ENCODE measurements at regions not wholly inside any gene's neighbourhood (a gene's known extent, or its start where the extent isn't known, plus 50 kb on each side); places are given as distances from the start of the nearest gene placed in this dataset.

DNA sequence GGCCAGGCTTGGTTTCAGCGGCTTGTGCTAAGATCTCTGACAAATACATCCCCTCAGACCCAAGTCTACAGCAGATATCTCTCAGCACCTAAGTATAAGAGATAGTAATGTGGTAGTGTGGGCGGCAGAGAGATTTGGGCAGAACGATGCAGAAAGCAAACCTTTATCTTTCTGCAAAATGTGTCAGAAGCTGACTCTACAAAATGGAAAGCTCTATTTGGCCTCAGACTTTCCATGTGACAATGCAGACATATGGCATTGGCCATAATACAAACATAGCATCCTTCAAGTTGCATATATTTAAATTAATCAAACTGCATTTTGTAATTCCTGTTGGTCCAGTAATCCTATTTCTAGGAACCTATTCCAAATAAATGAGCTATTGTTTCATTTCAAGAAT is 102.5 kb upstream of the RAI14 start:
- TF ChIP-seq, protein P1, sequence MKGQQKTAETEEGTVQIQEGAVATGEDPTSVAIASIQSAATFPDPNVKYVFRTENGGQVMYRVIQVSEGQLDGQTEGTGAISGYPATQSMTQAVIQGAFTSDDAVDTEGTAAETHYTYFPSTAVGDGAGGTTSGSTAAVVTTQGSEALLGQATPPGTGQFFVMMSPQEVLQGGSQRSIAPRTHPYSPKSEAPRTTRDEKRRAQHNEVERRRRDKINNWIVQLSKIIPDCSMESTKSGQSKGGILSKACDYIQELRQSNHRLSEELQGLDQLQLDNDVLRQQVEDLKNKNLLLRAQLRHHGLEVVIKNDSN (IDR thresholded peaks at IDR 0.05), result no peak
- TF ChIP-seq YY1 (IDR thresholded peaks at IDR 0.05; ENCODE audit: low read depth) (no peak), ZBTB7A (IDR thresholded peaks at IDR 0.05; ENCODE audit: low read depth) (no peak)
- TF ChIP-seq, protein P2, sequence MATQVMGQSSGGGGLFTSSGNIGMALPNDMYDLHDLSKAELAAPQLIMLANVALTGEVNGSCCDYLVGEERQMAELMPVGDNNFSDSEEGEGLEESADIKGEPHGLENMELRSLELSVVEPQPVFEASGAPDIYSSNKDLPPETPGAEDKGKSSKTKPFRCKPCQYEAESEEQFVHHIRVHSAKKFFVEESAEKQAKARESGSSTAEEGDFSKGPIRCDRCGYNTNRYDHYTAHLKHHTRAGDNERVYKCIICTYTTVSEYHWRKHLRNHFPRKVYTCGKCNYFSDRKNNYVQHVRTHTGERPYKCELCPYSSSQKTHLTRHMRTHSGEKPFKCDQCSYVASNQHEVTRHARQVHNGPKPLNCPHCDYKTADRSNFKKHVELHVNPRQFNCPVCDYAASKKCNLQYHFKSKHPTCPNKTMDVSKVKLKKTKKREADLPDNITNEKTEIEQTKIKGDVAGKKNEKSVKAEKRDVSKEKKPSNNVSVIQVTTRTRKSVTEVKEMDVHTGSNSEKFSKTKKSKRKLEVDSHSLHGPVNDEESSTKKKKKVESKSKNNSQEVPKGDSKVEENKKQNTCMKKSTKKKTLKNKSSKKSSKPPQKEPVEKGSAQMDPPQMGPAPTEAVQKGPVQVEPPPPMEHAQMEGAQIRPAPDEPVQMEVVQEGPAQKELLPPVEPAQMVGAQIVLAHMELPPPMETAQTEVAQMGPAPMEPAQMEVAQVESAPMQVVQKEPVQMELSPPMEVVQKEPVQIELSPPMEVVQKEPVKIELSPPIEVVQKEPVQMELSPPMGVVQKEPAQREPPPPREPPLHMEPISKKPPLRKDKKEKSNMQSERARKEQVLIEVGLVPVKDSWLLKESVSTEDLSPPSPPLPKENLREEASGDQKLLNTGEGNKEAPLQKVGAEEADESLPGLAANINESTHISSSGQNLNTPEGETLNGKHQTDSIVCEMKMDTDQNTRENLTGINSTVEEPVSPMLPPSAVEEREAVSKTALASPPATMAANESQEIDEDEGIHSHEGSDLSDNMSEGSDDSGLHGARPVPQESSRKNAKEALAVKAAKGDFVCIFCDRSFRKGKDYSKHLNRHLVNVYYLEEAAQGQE (IDR thresholded peaks at IDR 0.05; ENCODE audit: low read depth), result no peak

DNA sequence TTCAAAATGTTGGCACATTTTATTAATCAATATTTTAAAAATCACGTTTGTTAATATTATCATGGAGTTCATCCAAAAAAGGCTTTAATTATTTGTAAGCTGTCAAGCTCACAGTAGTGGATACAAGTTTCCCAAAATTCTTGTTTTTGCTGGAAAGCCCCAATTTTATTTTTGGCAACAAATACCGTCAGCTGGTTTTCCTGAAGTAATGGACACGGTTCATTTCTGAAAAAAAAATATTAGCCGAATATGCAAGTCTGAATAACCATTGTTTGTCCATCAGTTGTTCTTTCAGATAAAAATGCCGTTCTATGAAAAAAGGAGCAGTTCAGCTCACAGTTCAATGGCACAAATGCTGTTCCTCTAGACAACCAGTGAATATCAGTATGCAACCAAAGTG is 101.5 kb upstream of the RAI14 start:
- TF ChIP-seq FOXM1 (IDR thresholded peaks at IDR 0.05; ENCODE audit: borderline replicate concordance, low read depth) (no peak), CEBPB (IDR thresholded peaks at IDR 0.05) (no peak), TCF12 (IDR thresholded peaks at IDR 0.05; ENCODE audit: low read depth) (no peak), CREB1 (IDR thresholded peaks at IDR 0.05; ENCODE audit: low read depth) (no peak), ZBTB7A (IDR thresholded peaks at IDR 0.05; ENCODE audit: low read depth) (no peak), EP300 (IDR thresholded peaks at IDR 0.05; ENCODE audit: borderline replicate concordance) (no peak), NFIC (IDR thresholded peaks at IDR 0.05) (no peak), TEAD4 (IDR thresholded peaks at IDR 0.05) (no peak)

DNA sequence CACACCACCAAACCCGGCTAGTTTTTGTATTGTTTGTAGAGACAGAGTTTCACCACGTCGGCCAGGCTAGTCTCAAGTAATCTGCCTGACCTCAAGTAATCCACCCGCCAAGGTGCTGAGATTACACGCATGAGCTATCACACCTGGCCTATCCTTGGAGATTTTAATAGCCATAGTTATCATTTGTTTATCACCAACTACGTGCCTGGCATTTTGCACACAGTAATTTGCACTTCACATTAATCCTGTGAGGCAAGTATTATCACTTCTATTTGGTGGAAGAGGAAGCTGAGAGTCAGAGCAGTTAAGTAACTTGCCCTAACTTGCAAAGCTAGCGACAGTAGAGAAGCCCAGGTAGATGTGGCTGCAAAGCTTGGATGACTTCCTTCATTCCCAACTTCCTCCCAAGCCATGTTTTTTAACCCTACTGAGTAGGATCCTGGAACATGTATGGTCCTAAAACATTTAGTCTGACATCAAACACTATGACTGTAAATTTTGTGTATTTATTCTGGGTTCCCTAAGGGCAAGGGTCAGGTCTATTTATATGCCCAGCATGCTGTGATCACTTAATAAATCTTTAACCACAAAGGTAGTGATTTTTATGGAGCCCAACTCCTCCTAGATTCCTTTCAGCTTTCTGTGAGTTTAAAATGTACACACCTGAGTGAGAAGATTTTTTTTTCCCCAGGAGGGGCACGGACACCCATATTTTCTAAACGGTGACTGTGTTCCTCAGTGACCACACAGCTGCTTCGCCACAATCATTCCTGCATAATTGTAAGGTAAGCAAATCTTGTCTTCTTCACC is 100.2 kb upstream of the RAI14 start:
- TF ChIP-seq TEAD4 (IDR thresholded peaks at IDR 0.05) (no peak), YY1 (IDR thresholded peaks at IDR 0.05; ENCODE audit: low read depth) (no peak), RAD21 (IDR thresholded peaks at IDR 0.05; ENCODE audit: low read depth) (no peak), CEBPB (IDR thresholded peaks at IDR 0.05) (no peak), FOXM1 (IDR thresholded peaks at IDR 0.05; ENCODE audit: borderline replicate concordance, low read depth) (no peak), TAF1 (IDR thresholded peaks at IDR 0.05; ENCODE audit: low read depth) (no peak)
- TF ChIP-seq, protein P1 (IDR thresholded peaks at IDR 0.05), result no peak

DNA sequence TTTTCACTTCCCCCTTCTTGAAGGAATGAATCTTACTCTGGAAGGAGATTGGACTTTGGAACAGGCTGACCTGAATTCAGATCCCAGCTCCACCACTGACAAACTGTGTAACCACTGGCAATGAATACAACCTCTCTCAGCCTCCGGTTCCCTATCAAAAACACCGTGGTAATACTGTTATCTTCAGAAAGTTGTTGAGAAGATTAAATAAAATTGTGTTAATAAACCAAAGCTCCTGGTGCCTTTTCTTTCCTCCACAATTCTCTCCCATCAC is 99.7 kb upstream of the RAI14 start:
- TF ChIP-seq, protein P3, sequence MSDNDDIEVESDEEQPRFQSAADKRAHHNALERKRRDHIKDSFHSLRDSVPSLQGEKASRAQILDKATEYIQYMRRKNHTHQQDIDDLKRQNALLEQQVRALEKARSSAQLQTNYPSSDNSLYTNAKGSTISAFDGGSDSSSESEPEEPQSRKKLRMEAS (IDR thresholded peaks at IDR 0.05), result no peak
- TF ChIP-seq TAF1 (IDR thresholded peaks at IDR 0.05; ENCODE audit: low read depth), result no peak
- TF ChIP-seq NFIC (IDR thresholded peaks at IDR 0.05), result no peak
- TF ChIP-seq RAD21 (IDR thresholded peaks at IDR 0.05; ENCODE audit: low read depth), result no peak
- no peak for TF ChIP-seq FOXM1 (IDR thresholded peaks at IDR 0.05; ENCODE audit: borderline replicate concordance, low read depth)
- no peak for TF ChIP-seq TEAD4 (IDR thresholded peaks at IDR 0.05)
- no peak for TF ChIP-seq ZBTB7A (IDR thresholded peaks at IDR 0.05; ENCODE audit: low read depth)
- TF ChIP-seq CEBPB (IDR thresholded peaks at IDR 0.05), result no peak
- TF ChIP-seq, protein P2 (IDR thresholded peaks at IDR 0.05; ENCODE audit: low read depth), result no peak

DNA sequence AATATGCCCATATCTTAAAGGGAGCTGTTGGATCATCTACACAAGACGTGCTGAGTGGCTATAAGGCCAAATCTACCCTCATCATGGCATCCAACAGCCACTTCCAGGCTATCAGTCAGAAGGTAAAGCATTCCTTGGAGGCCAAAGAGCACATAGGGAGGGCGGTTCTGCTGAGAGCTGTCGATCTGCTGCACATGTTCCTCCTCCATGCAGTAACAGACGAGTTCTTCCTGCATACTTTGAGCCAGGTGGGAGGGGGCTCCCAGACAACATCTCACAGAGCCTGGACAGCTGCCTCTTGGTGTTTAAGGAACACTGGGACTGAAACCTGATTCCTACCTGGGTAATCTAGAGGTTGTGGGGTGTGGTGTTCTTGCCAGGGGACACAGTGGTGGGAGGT is 93.3 kb upstream of the RAI14 start:
- TF ChIP-seq YY1 (IDR thresholded peaks at IDR 0.05; ENCODE audit: low read depth), result no peak
- no peak for TF ChIP-seq NFIC (IDR thresholded peaks at IDR 0.05)
- TF ChIP-seq RAD21 (IDR thresholded peaks at IDR 0.05; ENCODE audit: low read depth), result no peak
- TF ChIP-seq, protein P3 (IDR thresholded peaks at IDR 0.05), result no peak
- TF ChIP-seq TEAD4 (IDR thresholded peaks at IDR 0.05), result no peak
- TF ChIP-seq, protein P2 (IDR thresholded peaks at IDR 0.05; ENCODE audit: low read depth), result no peak
- TF ChIP-seq CREB1 (IDR thresholded peaks at IDR 0.05; ENCODE audit: low read depth), result no peak
- TF ChIP-seq TAF1 (IDR thresholded peaks at IDR 0.05; ENCODE audit: low read depth), result no peak
- TF ChIP-seq, protein P1 (IDR thresholded peaks at IDR 0.05), result no peak
- TF ChIP-seq EGR1 (IDR thresholded peaks at IDR 0.05), result no peak
- TF ChIP-seq EP300 (IDR thresholded peaks at IDR 0.05; ENCODE audit: borderline replicate concordance), result no peak
- no peak for TF ChIP-seq ZBTB7A (IDR thresholded peaks at IDR 0.05; ENCODE audit: low read depth)
- no peak for TF ChIP-seq CEBPB (IDR thresholded peaks at IDR 0.05)
- no peak for TF ChIP-seq TCF12 (IDR thresholded peaks at IDR 0.05; ENCODE audit: low read depth)
